GM12801 (cell line): ENCODE measurements at regions not wholly inside any gene's neighbourhood (a gene's known extent, or its start where the extent isn't known, plus 50 kb on each side); places are given as distances from the start of the nearest gene placed in this dataset.

ENCODE experiments used
- TF ChIP-seq, protein P1 (sequence below): IDR thresholded peaks from one replicate; pipeline ENCODE4 v1.5.1; 2011; ENCODE audit warnings: control low read depth; ENCODE audit not compliant: insufficient read length; ENCODE audit errors: extremely low read depth

GRCh38 chr17:77790143-77790829, 168.2 kb upstream of the TNRC6C start:
- TF ChIP-seq, protein P1, sequence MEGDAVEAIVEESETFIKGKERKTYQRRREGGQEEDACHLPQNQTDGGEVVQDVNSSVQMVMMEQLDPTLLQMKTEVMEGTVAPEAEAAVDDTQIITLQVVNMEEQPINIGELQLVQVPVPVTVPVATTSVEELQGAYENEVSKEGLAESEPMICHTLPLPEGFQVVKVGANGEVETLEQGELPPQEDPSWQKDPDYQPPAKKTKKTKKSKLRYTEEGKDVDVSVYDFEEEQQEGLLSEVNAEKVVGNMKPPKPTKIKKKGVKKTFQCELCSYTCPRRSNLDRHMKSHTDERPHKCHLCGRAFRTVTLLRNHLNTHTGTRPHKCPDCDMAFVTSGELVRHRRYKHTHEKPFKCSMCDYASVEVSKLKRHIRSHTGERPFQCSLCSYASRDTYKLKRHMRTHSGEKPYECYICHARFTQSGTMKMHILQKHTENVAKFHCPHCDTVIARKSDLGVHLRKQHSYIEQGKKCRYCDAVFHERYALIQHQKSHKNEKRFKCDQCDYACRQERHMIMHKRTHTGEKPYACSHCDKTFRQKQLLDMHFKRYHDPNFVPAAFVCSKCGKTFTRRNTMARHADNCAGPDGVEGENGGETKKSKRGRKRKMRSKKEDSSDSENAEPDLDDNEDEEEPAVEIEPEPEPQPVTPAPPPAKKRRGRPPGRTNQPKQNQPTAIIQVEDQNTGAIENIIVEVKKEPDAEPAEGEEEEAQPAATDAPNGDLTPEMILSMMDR: no peak

DNA sequence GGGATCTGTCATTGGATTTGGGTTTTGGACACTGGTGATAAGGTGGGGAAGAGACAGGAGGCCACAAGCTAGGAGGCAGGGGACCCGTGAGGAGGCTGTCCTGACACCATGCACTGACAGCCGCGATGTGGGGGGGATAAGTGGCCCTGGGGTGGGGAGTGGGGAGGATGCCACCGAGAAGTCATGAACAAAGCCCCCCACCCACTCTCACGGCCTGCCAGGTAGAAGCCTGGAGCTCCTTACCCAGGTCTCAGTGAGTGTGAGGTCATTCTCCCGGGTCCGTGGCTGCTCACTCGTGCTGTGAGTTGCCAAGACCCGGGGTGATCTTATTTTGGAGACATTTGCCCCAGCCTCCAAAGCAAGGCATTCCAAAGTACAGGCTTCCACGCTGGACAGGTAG, 165.9 kb upstream of the TNRC6C start:
- TF ChIP-seq, protein P1: no peak

GRCh38 chr17:77793146-77793970, 165.1 kb upstream of the TNRC6C start:
- TF ChIP-seq, protein P1: no peak

- TF ChIP-seq, protein P1: no peak
Measured at GRCh38 chr17:77793971-77794235, 164.6 kb upstream of the TNRC6C start.

DNA sequence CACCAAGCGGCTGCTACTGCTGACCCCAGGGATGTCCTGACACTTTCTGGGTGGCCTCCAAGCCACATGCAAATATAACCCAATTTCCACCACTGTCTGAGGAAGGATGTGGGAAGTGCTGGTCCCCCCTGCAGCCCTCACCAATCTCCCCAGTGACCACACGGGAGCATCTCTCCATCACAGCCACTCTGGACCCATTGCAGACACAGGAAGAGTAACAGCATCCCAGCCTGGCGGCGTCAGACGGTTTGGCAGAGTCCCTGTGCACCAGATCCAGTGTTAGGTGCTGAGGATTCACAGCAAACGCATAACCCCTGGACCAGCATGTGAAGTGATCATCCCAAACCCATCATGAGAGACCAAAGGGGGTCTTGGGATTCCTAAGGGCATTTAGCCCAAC, 163.7 kb upstream of the TNRC6C start:
- TF ChIP-seq, protein P1: no peak

DNA sequence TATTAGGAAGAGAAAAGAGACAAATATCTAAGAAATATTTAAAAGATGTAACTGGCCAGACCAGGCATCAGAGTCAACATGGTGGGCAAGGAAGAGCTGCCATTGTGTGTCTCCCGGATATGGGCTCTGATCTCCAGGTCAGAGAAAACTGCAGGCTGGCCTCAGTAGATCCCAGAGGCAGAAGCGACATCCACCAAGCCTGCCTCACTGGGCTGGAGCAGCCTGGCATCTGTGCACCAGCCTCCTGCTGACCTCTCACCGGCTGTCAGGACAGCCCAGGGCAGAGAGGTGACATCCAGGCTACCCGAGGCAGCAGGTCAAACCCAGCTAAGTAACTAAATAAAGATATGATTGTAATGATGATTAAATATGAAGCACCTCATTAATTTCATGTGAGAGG, 162.8 kb upstream of the TNRC6C start:
- TF ChIP-seq, protein P1: no peak

DNA sequence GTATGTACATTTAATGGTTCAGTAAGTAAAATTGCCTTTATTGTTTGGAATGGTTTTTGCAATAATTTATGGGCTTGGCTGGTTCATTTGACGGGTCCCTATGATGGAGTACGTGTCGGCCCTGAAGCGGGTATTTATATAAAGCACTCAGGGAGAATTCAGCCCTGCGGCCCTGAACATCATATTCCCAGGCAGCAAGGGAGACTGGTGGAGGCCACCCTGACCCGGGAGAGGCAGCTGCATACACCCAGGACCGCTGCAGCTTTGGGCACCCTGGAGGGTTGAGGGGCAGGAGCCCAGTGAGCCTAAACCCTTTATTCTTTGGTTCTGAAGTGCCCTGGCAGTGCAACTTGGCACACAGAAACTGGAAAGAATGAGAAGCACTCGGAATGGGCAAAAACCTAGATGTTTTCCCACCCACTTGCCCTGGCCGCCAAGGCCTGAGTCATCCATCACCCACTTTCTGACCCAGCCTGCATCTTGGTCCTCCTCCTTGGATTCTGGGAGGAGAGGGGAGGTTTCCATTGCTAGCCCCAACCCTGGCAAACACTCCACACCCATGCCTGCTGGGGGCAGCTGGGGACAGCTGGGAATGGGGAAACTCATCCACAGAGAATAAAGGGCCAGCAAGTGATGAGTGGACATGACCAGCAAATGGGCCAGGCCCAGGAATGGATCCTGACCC, 162.2 kb upstream of the TNRC6C start:
- TF ChIP-seq, protein P1: no peak
